WERI-Rb-1 (cell line): ENCODE measurements at regions not wholly inside any gene's neighbourhood (a gene's known extent, or its start where the extent isn't known, plus 50 kb on each side); places are given as distances from the start of the nearest gene placed in this dataset.

ENCODE experiments used
- DNase-seq: peaks from one replicate; pipeline ENCODE4 v3.0.0-alpha.2; 2020
- H3K27ac ChIP-seq: fragments of 250-450 bp; sonication (Bioruptor Pico); 2 replicates; pipeline ENCODE4 v1.5.1; 2020; ENCODE audit warnings: mild to moderate bottlenecking, moderate library complexity
- H3K27me3 ChIP-seq: fragments of 250-450 bp; sonication (Bioruptor Pico); 2 replicates; pipeline ENCODE4 v1.5.1; 2021; ENCODE audit warnings: mild to moderate bottlenecking, low read depth, moderate library complexity; ENCODE audit not compliant: insufficient read depth, severe bottlenecking
- H3K36me3 ChIP-seq: fragments of 250-450 bp; sonication (Bioruptor Pico); 2 replicates; pipeline ENCODE4 v1.5.1; 2020; ENCODE audit warnings: mild to moderate bottlenecking, moderate library complexity
- H3K4me3 ChIP-seq: 2 replicates; pipeline ENCODE4 v1.5.1; 2011; ENCODE audit warnings: low read depth, mild to moderate bottlenecking, control low read depth, low read length
- H3K9me3 ChIP-seq: fragments of 250-450 bp; sonication (Bioruptor Pico); 2 replicates; pipeline ENCODE4 v1.5.1; 2021; ENCODE audit warnings: mild to moderate bottlenecking, moderate library complexity; ENCODE audit not compliant: severe bottlenecking
- TF ChIP-seq, protein P1 (sequence below): IDR thresholded peaks from 2 replicates; pipeline ENCODE4 v1.5.1; 2011; ENCODE audit warnings: low read depth, mild to moderate bottlenecking, control low read depth, inconsistent platforms, low read length

DNA sequence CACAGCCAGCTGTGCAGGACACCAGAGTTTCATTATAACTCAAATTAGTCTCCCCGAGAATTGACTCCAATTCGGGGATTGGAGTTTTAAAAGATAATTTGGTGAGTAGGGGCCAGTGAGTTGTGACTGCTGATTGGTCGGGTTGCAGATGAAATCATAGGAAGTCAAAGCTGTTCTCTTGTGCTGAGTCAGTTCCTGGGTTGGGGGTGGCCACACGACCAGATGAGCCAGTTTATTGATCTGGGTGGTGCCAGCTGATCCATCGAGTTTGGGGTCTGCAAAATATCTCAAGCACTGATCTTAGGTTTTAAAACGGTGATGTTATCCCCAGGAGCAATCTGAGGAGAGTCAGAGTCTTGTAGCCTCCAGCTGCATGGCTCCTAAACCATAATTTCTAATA is 82.7 kb upstream of the SLC66A3 start:
- no peaks in the 10 kb centered on the region for H3K27me3 ChIP-seq
- TF ChIP-seq, protein P1, sequence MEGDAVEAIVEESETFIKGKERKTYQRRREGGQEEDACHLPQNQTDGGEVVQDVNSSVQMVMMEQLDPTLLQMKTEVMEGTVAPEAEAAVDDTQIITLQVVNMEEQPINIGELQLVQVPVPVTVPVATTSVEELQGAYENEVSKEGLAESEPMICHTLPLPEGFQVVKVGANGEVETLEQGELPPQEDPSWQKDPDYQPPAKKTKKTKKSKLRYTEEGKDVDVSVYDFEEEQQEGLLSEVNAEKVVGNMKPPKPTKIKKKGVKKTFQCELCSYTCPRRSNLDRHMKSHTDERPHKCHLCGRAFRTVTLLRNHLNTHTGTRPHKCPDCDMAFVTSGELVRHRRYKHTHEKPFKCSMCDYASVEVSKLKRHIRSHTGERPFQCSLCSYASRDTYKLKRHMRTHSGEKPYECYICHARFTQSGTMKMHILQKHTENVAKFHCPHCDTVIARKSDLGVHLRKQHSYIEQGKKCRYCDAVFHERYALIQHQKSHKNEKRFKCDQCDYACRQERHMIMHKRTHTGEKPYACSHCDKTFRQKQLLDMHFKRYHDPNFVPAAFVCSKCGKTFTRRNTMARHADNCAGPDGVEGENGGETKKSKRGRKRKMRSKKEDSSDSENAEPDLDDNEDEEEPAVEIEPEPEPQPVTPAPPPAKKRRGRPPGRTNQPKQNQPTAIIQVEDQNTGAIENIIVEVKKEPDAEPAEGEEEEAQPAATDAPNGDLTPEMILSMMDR: no peak
- H3K27ac ChIP-seq: no peak overlapping the region
- no peak overlapping the region for H3K4me3 ChIP-seq
- no peaks in the 10 kb centered on the region for H3K9me3 ChIP-seq
- no peak for DNase-seq
- no peaks in the 10 kb centered on the region for H3K36me3 ChIP-seq

DNA sequence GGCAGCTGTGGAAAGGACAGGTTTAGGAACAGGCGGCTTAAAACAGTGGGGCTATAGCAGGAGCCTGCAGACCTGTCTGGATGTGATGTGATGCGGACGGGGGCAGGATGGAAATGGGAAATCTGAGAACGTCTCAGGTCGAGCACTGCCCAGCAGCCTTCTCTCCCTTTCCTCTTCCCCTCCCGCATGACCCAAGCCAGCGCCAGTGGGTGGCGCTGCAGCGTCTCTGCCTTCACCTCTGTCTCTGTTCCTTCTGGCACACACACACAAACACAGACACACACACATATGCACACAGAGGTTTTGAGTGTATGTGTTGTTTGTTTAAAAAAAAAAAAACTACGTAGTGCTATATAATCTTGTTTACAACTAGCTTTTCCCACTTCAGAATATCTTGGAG is 82.0 kb upstream of the SLC66A3 start:
- Histone ChIP-seq H3K27ac (no peak overlapping the region), H3K36me3 (no peaks in the 10 kb centered on the region), H3K27me3 (no peaks in the 10 kb centered on the region), H3K4me3 (no peak overlapping the region), H3K9me3 (no peaks in the 10 kb centered on the region)
- peak; percentile 83 for DNase-seq
- TF ChIP-seq, protein P1: peak; percentile 99

DNA sequence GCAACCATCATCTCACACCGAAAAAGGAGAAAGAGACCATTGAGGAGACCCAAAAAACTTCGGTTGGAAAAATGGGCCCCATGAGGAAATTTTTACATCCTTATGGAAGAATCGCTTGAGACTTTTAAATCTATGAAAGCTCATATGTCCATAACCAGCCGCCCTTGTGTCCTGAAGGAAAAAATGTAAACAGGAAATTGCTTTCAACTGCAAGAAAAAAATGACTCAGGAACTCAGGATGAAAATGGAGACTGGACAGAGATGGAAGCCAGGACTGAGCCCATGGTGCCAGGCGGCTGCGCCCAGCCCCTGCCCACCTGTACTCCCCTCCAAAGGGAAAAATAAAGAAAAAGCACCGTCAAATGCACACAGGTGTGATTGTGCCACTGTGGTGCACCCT is 81.5 kb upstream of the SLC66A3 start:
- H3K9me3 ChIP-seq: no peaks in the 10 kb centered on the region
- no peak overlapping the region for H3K4me3 ChIP-seq
- TF ChIP-seq, protein P1: no peak
- no peaks in the 10 kb centered on the region for H3K27me3 ChIP-seq
- H3K27ac ChIP-seq: no peak overlapping the region
- no peaks in the 10 kb centered on the region for H3K36me3 ChIP-seq
- DNase-seq: no peak

DNA sequence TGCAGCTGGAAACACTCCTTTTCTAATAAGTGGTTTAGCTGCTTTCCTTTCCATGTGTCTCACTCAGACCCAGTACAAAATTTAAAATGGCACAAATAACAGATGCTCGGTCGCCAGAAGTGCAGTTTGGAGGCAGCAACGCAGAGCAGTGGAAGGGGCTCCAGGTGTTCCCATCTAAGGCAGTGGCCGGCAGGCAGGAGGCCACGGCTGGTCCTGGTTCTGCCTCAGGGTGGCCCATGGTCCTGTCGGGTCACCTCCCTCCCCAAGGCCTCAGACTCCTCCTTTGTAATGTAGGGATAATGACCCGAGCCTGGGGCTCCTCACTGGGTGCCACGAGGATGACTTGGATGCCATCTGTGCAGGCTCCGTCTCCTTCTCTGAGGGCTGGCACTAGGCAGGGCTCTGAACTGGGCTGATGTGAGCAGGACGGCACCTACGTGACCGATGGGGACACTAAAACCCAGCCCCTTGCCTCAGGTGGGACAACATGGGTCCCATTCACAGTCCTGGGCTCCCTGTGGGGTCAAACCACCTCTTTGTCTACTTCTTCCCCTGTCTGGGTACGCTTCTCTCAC is 80.9 kb upstream of the SLC66A3 start:
- TF ChIP-seq, protein P1: no peak
- Histone ChIP-seq H3K27me3 (no peaks in the 10 kb centered on the region), H3K27ac (no peak overlapping the region)

GRCh38 chr2:11075221-11075620 is 80.0 kb upstream of the SLC66A3 start:
- Histone ChIP-seq H3K36me3 (no peaks in the 10 kb centered on the region), H3K27me3 (no peaks in the 10 kb centered on the region), H3K9me3 (no peaks in the 10 kb centered on the region), H3K4me3 (no peak overlapping the region), H3K27ac (no peak overlapping the region)
- TF ChIP-seq, protein P1: no peak
- DNase-seq: no peak

More for the DNA sequence above, 80.9 kb upstream of the SLC66A3 start:
- no peak for DNase-seq
- H3K36me3 ChIP-seq: no peaks in the 10 kb centered on the region
- no peak overlapping the region for H3K4me3 ChIP-seq
- no peaks in the 10 kb centered on the region for H3K9me3 ChIP-seq

- no peaks in the 10 kb centered on the region for H3K36me3 ChIP-seq
- TF ChIP-seq, protein P1: no peak
- DNase-seq: no peak
- H3K9me3 ChIP-seq: no peaks in the 10 kb centered on the region
- no peak overlapping the region for H3K27ac ChIP-seq
- no peaks in the 10 kb centered on the region for H3K27me3 ChIP-seq
- H3K4me3 ChIP-seq: no peak overlapping the region
These were observed 77.9 kb upstream of the SLC66A3 start for GRCh38 chr2:11077411-11077810.
